ENCODE measurements at regions not wholly inside any gene's neighbourhood (a gene's known extent, or its start where the extent isn't known, plus 50 kb on each side); places are given as distances from the start of the nearest gene placed in this dataset.
"Not testable (repeated sequence)": the region's sequence is repeated elsewhere in the genome, so short reads cannot be mapped to it uniquely, and the experiment has no call there.

DNA sequence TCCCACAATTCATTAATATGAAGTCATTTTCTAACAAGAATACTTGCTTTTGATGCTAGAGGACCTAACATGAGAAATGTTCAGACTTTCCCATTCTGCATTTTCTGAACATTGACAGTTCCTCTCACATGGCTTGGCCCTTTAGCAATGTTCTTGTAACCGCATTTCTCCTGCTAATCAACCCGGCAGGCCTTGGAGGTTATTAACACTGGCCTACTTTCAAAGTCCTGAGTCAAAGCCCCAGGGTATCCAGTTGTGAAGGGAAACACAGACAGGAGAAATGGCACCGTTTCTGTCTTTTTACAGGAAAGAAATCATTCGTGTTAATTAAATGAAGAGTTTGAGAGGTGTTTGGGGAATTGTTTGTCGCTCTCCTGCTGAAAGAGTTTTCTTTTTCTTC is 446.5 kb upstream of the MIS18BP1 start:
- no peak for DNase-seq

GRCh38 chr14:45698462-45699134 is 445.6 kb upstream of the MIS18BP1 start:
- no peak for DNase-seq

DNA sequence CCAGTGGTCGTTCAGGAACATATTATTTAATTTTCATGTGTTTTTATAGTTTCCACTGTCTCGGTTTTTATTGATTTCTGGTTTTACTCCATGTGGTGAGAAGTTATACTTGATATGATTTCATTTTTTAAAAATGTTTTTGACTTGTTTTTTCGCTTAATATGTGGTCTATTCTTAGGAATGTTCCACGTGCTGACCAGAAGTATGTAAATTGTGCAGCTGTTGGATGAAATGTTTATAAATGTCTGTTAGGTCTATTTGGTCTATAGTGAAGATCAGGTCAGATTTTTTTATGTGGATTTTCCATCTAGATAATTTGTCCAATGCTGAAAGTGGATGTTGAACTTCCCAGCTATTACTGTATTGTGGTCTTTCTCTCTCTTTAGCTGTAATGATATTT is 433.8 kb upstream of the MIS18BP1 start:
- no peak for DNase-seq

- DNase-seq = no peak
Observed at GRCh38 chr14:45680531-45680930, 427.5 kb upstream of the MIS18BP1 start.

DNA sequence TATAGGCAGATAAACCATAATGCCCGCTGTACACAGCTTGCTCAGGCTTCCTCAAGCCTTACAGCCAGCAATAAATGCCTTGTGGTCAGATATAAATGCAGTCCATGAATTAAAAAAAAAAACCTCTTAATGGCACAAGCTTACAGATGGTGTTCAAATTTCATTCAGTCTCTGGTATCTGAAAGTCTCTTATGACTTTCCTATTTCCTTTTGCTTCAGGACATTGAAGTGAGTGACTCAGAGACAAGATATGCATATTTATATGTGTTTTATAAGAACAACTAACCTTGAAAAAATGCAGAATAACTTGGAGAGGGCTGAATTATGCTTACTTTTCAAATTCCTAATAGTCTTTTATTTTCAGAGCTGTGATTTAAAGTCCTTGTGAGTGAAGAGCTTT is 426.9 kb upstream of the MIS18BP1 start:
- DNase-seq = no peak

DNA sequence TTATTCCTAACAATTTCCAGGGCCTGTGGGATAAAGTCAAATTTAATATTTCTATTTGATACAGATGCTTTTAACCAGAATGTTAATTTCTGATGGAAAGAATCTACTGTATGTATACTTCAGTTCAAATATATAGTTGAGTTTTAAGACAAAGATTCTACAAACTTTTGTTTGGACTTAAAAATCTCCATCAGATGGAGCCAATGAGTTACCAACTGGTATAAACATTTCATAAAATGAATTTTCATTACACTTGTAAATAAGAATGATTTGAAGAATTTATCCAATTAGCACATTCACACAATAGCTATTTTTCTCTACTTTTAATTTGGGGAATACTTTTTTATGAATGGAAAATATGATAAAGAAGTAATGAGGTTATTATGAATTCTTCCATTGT is 425.2 kb upstream of the MIS18BP1 start:
- no peak for DNase-seq

GRCh38 chr14:45673420-45673819 is 420.4 kb upstream of the MIS18BP1 start:
- DNase-seq = no peak

DNA sequence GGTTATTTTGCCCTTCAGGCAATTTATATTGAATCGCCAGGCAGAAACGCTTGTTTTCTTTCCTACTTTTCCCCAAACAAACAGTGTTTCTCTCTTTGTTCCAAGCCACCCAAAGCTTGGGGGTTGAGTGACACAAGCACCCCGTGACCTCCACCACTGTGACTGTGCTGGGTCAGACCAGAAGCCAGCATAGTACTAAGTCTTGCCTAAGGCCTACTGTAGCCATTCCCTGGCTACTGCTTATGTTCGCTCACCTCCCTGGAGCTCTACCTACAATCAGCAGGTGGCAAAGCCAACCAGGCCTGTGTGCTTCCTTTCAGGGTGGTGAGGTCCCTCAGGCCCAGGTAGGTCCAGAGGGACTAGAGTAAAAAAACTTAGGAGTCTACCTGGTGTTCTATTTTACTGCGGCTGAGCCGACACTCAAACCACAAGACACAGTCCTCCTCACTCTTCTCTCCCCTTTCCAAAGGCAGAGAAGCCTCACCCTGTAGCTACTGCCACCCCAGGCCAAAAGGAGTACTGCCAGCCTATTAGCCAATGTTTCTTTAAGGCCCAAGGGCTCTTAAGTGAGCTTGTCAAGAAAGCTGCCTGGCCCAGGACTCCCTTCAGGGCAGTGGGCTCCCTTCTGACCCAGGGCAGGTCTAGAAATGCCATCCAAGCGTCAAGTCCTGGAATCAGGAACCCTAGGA is 411.8 kb upstream of the MIS18BP1 start:
- DNase-seq = no peak

GRCh38 chr14:45658917-45659299 is 405.9 kb upstream of the MIS18BP1 start:
- DNase-seq = no peak

GRCh38 chr14:45658226-45658916 is 405.4 kb upstream of the MIS18BP1 start:
- no peak for DNase-seq

- DNase-seq = no peak
Observed at GRCh38 chr14:45651890-45652289, 398.9 kb upstream of the MIS18BP1 start.

- no peak for DNase-seq
Observed at GRCh38 chr14:45650754-45651153, 397.8 kb upstream of the MIS18BP1 start.

DNA sequence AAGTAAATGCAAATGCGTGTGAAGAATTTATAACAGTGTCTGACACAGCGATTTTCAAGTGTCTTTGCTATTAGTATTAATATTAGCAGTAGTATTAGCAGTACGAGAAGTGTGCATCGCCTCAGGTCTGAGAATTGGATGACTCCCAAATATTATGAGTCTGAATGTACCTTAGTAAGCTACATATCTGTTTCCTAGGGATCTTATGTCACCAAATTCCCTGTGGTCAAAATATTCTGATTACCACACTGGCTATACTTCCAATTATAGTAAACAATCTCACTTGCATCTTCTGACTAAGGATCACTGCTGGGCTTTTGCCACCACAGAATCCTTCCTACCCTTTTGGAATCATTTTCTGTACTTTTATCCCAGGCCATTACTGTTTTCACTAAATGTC is 396.0 kb upstream of the MIS18BP1 start:
- no peak for DNase-seq

GRCh38 chr14:45641541-45641940 is 388.5 kb upstream of the MIS18BP1 start:
- no peak for DNase-seq

- DNase-seq = not testable (repeated sequence)
Observed at GRCh38 chr14:45634651-45635441, 381.8 kb upstream of the MIS18BP1 start.

- no peak for DNase-seq
Observed at GRCh38 chr14:45633220-45633984, 380.4 kb upstream of the MIS18BP1 start.

GRCh38 chr14:45621731-45622130 is 368.7 kb upstream of the MIS18BP1 start:
- DNase-seq = no peak

DNA sequence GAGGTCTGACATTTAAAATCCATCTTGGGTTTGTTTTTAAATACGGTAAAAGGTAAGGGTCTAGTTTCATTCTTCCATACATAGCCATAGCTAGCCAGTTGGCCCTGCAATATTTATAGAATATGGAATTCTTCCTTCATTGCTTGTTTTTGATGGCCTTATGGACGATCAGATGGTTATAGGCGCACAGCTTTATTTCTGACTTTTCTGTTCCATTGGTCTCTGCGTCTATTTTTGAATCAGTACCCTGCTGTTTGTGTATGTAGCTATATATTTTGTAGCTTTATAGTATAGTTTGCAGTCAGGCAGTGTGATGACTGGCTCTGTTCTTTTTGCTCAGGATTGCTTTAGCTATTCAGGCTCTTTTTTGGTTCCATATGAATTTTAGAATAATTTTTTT is 366.8 kb upstream of the MIS18BP1 start:
- DNase-seq = no peak

DNA sequence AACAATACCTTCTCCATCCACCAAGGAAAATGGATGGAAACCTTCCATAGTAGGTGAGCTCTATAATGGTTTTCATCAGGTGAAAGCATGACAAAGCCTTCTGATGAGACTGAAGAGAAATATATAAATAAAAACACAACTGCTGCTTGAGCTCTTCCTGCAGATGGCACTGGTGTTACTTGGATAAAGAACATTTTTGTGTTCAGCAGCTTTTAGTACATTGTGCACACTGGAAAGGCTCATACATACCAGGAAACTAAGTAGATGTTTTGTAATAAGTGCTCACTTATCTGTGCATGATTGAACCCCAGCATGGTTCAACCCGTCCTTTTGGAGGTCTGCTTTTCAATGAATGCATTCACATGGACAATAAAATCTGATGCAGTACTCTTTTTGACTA is 357.3 kb upstream of the MIS18BP1 start:
- DNase-seq = no peak

GRCh38 chr14:45587142-45587541 is 334.1 kb upstream of the MIS18BP1 start:
- DNase-seq = no peak

DNA sequence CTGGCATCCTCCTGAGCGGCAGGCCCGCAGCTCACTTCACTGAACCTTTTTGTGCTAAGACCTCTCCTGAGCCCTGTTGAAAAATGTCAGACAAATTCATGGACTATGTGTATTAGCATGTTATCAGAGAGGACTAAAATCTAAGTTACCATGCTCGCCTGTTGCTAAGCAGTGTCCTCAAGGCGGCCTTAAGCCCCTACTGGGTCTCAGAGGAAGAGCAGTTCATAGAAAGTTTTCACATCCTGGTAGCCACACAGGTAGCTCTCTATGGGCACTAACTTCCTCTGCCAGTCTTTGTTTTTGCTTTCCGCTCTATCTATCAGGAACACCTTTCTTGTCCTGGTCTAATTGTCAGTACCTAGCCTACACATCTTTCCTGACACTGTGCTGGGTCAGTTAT is 306.6 kb upstream of the MIS18BP1 start:
- no peak for DNase-seq

- no peak for DNase-seq
Observed at GRCh38 chr14:45558183-45558582, 305.2 kb upstream of the MIS18BP1 start.

- DNase-seq = no peak
Observed at GRCh38 chr14:45553981-45554380, 301.0 kb upstream of the MIS18BP1 start.
